ENCODE measurements at regions not wholly inside any gene's neighbourhood (a gene's known extent, or its start where the extent isn't known, plus 50 kb on each side); places are given as distances from the start of the nearest gene placed in this dataset.

DNA sequence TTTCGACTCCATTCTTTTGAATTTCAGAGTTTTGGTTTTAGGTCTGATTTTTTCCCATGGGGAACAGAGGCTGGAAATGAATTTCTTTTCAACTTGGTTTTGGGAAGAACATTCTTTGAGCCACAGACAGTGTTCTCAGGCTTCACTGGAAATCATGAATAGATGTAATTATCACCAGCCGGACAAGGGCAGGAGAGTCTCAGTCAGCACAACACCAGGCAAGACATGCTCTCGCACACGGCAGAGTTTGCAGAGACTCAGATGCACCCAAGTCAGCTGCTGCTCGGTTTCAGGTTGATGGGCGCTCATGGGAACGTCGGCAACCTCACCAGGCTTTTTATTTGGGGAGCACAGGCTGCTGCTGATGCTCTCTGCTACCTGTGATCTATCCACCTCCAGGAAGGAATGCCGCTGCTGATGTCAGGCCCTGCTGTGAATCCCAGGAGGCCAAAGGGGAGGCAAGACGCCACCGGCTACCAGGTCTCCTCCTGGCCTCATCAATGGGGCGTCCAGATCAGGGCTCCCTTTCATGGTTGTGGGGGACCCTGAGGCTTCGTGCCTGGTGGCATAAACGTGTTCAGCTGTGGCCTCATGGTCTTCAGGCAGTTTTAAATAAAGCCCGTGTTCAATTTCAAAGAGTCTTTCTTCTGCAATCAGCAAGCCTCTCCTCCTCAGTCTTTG lies 332.3 kb upstream of the IRX4 start (continued):
- TF ChIP-seq CTCF (conservative IDR thresholded peaks at IDR 0.05; ENCODE audit: low read depth in 2 of 2): no peak
- TF ChIP-seq CREB1 (CRISPR knock-in tag; IDR thresholded peaks at IDR 0.05; ENCODE audit: low read depth): no peak
- TF ChIP-seq EZH2 (IDR thresholded peaks at IDR 0.05; ENCODE audit: low read depth, unreplicated experiment): no peak

DNA sequence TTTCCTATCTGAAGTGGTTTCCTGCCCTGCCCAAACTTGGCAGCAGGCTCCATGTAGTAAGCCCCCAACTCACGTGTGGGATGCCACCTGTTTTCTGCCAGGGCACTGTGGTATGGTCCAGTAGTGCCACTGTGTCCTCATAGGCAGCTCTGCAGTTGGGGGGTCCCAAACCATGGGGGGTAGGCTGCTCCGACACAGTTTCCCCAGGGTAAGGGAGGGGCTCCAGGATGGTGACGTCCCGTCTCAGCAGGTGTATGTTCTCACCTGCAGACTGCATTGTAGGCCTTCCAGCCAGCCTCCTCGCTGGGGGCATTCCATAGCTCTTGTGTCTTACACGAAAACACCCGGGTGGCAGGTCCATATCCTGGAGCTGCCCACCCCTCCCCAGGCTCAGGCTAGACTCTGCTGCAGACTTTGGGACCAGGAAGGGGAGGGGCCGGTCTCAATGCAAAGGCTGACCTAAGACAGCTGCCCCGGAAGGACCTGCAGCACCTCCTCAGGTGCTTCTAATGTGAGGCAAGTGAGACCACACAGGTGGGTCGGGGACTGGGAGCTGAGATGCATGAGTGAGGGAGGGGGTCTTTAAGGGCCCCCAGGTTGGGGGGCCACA lies 330.5 kb upstream of the IRX4 start:
- Histone ChIP-seq H3K27me3 (ENCODE audit: insufficient read depth) (no peaks in the 10 kb centered on the region), H3F3A (replicated peaks; ENCODE audit: low read depth) (no peaks in the 10 kb centered on the region), H2AFZ (no peak overlapping the region), H3K9me2 (ENCODE audit: insufficient read depth) (no peaks in the 10 kb centered on the region), H3K4me3 (no peak overlapping the region), H3K4me1 (ENCODE audit: insufficient read depth) (no peaks in the 10 kb centered on the region), H3K36me3 (ENCODE audit: insufficient read depth) (no peaks in the 10 kb centered on the region), H3K79me2 (replicated peaks; ENCODE audit: insufficient read depth) (no peaks in the 10 kb centered on the region), H3K27ac (ENCODE audit: low read depth) (no peak overlapping the region), H3K4me2 (no peak overlapping the region), H4K20me1 (replicated peaks; ENCODE audit: insufficient read depth) (no peaks in the 10 kb centered on the region)
- Mint-ChIP-seq H3K4me1 (no peaks in the 10 kb centered on the region), H3K4me3 (no peak overlapping the region), H3K27me3 (ENCODE audit: insufficient read depth, low read depth, poor library complexity) (peaks cover 3% of the 10 kb centered on the region), H3K27ac (no peak overlapping the region), H3K9me3 (no peaks in the 10 kb centered on the region), H3K36me3 (ENCODE audit: low read depth) (no peaks in the 10 kb centered on the region)
- DNase-seq (ENCODE audit: low spot score) (no peak), ATAC-seq (no peak; the same call in 2 of the 3 replicates)
- TF ChIP-seq JUNB (IDR thresholded peaks at IDR 0.05; ENCODE audit: unreplicated experiment) (no peak), ZNF114 (CRISPR knock-in tag; IDR thresholded peaks at IDR 0.05) (no peak), POLR2AphosphoS5 (IDR thresholded peaks at IDR 0.05; ENCODE audit: low read depth) (no peak), NANOG (IDR thresholded peaks at IDR 0.05; ENCODE audit: borderline replicate concordance) (no peak), STAT1 (IDR thresholded peaks at IDR 0.05; ENCODE audit: unreplicated experiment) (no peak), EZH2 (IDR thresholded peaks at IDR 0.05; ENCODE audit: low read depth, unreplicated experiment) (no peak), ZNF331 (CRISPR knock-in tag; IDR thresholded peaks at IDR 0.05; ENCODE audit: low read depth) (no peak), CREB1 (CRISPR knock-in tag; IDR thresholded peaks at IDR 0.05; ENCODE audit: low read depth) (no peak), EZH2phosphoT487 (IDR thresholded peaks at IDR 0.05; ENCODE audit: unreplicated experiment) (no peak)
- TF ChIP-seq, protein P1, sequence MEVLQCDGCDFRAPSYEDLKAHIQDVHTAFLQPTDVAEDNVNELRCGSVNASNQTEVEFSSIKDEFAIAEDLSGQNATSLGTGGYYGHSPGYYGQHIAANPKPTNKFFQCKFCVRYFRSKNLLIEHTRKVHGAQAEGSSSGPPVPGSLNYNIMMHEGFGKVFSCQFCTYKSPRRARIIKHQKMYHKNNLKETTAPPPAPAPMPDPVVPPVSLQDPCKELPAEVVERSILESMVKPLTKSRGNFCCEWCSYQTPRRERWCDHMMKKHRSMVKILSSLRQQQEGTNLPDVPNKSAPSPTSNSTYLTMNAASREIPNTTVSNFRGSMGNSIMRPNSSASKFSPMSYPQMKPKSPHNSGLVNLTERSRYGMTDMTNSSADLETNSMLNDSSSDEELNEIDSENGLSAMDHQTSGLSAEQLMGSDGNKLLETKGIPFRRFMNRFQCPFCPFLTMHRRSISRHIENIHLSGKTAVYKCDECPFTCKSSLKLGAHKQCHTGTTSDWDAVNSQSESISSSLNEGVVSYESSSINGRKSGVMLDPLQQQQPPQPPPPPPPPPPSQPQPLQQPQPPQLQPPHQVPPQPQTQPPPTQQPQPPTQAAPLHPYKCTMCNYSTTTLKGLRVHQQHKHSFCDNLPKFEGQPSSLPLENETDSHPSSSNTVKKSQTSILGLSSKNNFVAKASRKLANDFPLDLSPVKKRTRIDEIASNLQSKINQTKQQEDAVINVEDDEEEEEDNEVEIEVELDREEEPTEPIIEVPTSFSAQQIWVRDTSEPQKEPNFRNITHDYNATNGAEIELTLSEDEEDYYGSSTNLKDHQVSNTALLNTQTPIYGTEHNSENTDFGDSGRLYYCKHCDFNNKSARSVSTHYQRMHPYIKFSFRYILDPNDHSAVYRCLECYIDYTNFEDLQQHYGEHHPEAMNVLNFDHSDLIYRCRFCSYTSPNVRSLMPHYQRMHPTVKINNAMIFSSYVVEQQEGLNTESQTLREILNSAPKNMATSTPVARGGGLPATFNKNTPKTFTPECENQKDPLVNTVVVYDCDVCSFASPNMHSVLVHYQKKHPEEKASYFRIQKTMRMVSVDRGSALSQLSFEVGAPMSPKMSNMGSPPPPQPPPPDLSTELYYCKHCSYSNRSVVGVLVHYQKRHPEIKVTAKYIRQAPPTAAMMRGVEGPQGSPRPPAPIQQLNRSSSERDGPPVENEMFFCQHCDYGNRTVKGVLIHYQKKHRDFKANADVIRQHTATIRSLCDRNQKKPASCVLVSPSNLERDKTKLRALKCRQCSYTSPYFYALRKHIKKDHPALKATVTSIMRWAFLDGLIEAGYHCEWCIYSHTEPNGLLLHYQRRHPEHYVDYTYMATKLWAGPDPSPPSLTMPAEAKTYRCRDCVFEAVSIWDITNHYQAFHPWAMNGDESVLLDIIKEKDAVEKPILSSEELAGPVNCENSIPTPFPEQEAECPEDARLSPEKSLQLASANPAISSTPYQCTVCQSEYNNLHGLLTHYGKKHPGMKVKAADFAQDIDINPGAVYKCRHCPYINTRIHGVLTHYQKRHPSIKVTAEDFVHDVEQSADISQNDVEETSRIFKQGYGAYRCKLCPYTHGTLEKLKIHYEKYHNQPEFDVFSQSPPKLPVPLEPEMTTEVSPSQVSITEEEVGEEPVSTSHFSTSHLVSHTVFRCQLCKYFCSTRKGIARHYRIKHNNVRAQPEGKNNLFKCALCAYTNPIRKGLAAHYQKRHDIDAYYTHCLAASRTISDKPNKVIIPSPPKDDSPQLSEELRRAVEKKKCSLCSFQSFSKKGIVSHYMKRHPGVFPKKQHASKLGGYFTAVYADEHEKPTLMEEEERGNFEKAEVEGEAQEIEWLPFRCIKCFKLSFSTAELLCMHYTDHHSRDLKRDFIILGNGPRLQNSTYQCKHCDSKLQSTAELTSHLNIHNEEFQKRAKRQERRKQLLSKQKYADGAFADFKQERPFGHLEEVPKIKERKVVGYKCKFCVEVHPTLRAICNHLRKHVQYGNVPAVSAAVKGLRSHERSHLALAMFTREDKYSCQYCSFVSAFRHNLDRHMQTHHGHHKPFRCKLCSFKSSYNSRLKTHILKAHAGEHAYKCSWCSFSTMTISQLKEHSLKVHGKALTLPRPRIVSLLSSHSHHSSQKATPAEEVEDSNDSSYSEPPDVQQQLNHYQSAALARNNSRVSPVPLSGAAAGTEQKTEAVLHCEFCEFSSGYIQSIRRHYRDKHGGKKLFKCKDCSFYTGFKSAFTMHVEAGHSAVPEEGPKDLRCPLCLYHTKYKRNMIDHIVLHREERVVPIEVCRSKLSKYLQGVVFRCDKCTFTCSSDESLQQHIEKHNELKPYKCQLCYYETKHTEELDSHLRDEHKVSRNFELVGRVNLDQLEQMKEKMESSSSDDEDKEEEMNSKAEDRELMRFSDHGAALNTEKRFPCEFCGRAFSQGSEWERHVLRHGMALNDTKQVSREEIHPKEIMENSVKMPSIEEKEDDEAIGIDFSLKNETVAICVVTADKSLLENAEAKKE (CRISPR knock-in tag; IDR thresholded peaks at IDR 0.05): no peak
- TF ChIP-seq, protein P2, sequence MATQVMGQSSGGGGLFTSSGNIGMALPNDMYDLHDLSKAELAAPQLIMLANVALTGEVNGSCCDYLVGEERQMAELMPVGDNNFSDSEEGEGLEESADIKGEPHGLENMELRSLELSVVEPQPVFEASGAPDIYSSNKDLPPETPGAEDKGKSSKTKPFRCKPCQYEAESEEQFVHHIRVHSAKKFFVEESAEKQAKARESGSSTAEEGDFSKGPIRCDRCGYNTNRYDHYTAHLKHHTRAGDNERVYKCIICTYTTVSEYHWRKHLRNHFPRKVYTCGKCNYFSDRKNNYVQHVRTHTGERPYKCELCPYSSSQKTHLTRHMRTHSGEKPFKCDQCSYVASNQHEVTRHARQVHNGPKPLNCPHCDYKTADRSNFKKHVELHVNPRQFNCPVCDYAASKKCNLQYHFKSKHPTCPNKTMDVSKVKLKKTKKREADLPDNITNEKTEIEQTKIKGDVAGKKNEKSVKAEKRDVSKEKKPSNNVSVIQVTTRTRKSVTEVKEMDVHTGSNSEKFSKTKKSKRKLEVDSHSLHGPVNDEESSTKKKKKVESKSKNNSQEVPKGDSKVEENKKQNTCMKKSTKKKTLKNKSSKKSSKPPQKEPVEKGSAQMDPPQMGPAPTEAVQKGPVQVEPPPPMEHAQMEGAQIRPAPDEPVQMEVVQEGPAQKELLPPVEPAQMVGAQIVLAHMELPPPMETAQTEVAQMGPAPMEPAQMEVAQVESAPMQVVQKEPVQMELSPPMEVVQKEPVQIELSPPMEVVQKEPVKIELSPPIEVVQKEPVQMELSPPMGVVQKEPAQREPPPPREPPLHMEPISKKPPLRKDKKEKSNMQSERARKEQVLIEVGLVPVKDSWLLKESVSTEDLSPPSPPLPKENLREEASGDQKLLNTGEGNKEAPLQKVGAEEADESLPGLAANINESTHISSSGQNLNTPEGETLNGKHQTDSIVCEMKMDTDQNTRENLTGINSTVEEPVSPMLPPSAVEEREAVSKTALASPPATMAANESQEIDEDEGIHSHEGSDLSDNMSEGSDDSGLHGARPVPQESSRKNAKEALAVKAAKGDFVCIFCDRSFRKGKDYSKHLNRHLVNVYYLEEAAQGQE (IDR thresholded peaks at IDR 0.05; ENCODE audit: unreplicated experiment): no peak

Data from GM23338 (cell line).